ENCODE measurements at regions not wholly inside any gene's neighbourhood (a gene's known extent, or its start where the extent isn't known, plus 50 kb on each side); places are given as distances from the start of the nearest gene placed in this dataset.

DNA sequence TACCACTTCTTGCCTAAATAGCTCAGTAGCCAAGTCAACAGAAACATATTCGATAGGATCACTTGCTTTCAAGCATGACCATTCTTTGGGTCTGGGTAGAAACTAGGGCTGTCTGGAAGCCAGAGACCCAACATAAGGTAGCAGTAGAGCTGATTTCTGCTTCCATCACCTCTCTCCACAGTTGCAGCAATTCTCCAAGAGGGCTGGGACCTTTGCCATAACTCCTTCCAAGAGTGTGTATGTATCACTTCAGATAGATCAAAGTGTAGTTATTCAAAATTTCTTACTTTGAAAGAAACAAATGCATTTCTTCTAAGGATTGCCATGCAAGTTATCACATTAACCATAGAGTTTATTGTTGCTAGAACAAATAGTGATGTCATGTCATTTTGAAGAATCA lies 172.0 kb upstream of the GALNT5 start:
- H3K9me3 ChIP-seq (ENCODE audit: control insufficient read depth, low read length) = no peaks in the 10 kb centered on the region
- no peaks in the 10 kb centered on the region for H3K27me3 ChIP-seq (ENCODE audit: control insufficient read depth, insufficient read depth, low read length)
- no peaks in the 10 kb centered on the region for H3K4me1 ChIP-seq (ENCODE audit: control insufficient read depth, insufficient read depth, low read length)
- H3K9ac ChIP-seq (ENCODE audit: low read length) = no peak overlapping the region
- H3K36me3 ChIP-seq (ENCODE audit: control insufficient read depth, insufficient read depth, low read length) = no peaks in the 10 kb centered on the region
- H3K4me3 ChIP-seq (ENCODE audit: low read length) = no peak overlapping the region

DNA sequence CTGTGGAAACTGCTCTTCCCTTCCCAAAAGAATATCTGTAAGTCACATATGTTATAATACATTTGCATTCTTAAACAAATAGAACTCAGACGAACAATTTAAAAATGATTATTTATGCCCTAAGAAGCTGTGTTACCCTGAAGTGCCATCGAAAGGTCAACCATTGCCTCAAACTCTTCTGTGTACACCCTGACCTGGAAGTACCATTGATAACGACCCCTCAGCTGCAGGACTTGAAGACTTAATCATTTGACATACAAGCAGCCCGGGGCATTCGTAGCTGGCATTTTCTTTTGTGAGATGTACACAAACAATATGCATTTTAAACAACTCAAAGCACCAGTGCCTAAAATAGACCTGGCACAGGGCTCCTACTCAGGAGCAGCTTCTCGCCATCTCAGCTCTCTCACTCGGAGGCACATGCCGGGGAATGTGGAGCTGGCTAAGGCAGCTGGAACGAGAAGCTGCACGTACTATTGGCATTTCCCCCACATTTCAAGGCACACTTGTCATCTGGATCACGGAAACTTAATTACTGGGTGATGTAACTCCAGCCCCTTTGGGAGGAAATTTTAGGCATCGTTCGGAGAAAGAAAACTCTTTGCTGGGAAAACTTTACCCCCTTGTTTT lies 170.0 kb upstream of the GALNT5 start:
- Histone ChIP-seq H3K9me3 (ENCODE audit: control insufficient read depth, low read length) (no peaks in the 10 kb centered on the region), H3K4me1 (ENCODE audit: control insufficient read depth, insufficient read depth, low read length) (no peaks in the 10 kb centered on the region), H3K4me3 (ENCODE audit: low read length) (no peak overlapping the region), H3K9ac (ENCODE audit: low read length) (no peak overlapping the region), H3K36me3 (ENCODE audit: control insufficient read depth, insufficient read depth, low read length) (no peaks in the 10 kb centered on the region), H3K27me3 (ENCODE audit: control insufficient read depth, insufficient read depth, low read length) (no peaks in the 10 kb centered on the region)

GRCh38 chr2:157093666-157094065 lies 163.8 kb upstream of the GALNT5 start:
- H3K4me1 ChIP-seq (ENCODE audit: control insufficient read depth, insufficient read depth, low read length) = no peaks in the 10 kb centered on the region
- no peaks in the 10 kb centered on the region for H3K36me3 ChIP-seq (ENCODE audit: control insufficient read depth, insufficient read depth, low read length)
- no peak overlapping the region for H3K9ac ChIP-seq (ENCODE audit: low read length)
- no peak overlapping the region for H3K4me3 ChIP-seq (ENCODE audit: low read length)
- no peaks in the 10 kb centered on the region for H3K9me3 ChIP-seq (ENCODE audit: control insufficient read depth, low read length)
- H3K27me3 ChIP-seq (ENCODE audit: control insufficient read depth, insufficient read depth, low read length) = no peaks in the 10 kb centered on the region

DNA sequence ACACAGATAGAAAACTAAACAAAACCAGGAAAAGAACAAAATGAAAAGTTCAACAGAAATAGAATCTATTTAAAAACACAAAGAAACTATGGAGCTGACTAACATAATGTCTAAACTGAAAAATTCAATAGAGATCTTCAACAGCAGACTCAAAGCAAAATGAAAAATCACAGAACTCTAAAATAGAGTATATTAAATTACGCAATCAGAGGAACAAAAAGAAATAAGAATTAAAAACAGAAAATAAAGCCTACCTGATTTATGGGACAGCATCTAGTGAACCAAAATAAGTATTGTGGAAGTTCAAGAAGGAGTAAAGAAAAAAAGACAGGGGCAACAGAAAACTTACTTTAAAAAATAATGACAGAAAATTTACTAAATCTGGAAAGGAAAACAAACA lies 152.1 kb upstream of the GALNT5 start:
- Histone ChIP-seq H3K9ac (ENCODE audit: low read length) (no peak overlapping the region), H3K4me3 (ENCODE audit: low read length) (no peak overlapping the region), H3K27me3 (ENCODE audit: control insufficient read depth, insufficient read depth, low read length) (no peaks in the 10 kb centered on the region), H3K36me3 (ENCODE audit: control insufficient read depth, insufficient read depth, low read length) (no peaks in the 10 kb centered on the region), H3K4me1 (ENCODE audit: control insufficient read depth, insufficient read depth, low read length) (no peaks in the 10 kb centered on the region), H3K9me3 (ENCODE audit: control insufficient read depth, low read length) (no peaks in the 10 kb centered on the region)

DNA sequence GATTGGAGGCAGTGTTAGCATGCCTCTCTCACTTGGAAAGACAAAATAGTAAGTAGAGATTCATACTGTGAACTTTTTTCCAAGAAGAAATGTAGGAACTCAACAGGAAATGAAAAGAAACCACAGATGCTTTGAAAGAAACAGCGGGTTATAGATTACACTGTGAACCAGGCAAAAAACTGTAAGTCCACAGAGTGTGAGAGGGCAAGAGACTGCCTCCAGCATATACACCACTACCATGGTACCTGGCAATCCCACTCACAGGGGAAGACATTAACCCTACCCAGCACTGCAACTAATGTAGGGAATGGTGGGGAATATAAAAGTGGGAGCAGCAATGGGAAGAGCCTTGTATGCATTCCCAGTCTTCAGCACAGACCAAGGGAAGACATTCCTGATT lies 150.6 kb upstream of the GALNT5 start:
- H3K4me1 ChIP-seq (ENCODE audit: control insufficient read depth, insufficient read depth, low read length) = no peaks in the 10 kb centered on the region
- H3K27me3 ChIP-seq (ENCODE audit: control insufficient read depth, insufficient read depth, low read length) = no peaks in the 10 kb centered on the region
- no peak overlapping the region for H3K4me3 ChIP-seq (ENCODE audit: low read length)
- no peaks in the 10 kb centered on the region for H3K36me3 ChIP-seq (ENCODE audit: control insufficient read depth, insufficient read depth, low read length)
- H3K9me3 ChIP-seq (ENCODE audit: control insufficient read depth, low read length) = no peaks in the 10 kb centered on the region
- H3K9ac ChIP-seq (ENCODE audit: low read length) = no peak overlapping the region

DNA sequence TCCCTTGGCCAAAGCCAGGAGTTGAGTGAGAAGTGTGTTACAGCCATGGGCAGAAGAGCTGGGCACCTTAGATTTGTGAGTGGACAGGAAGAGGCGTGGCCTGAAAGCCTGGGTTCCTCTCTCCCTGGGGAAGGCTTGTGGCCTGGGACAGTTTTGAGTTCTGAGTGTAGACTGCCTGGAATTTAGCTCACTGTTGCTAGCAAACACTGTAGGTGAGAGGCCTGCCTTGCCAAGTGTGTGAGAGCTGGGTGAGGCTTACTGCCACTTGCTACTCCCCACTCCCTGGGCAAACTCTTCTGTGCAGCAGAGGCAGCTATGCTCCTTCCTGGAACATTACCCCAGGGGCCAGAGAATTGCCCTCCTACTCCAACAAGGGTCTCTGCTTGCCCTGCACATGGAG lies 150.0 kb upstream of the GALNT5 start:
- Histone ChIP-seq H3K9ac (ENCODE audit: low read length) (no peak overlapping the region), H3K9me3 (ENCODE audit: control insufficient read depth, low read length) (no peaks in the 10 kb centered on the region), H3K4me3 (ENCODE audit: low read length) (no peak overlapping the region), H3K4me1 (ENCODE audit: control insufficient read depth, insufficient read depth, low read length) (no peaks in the 10 kb centered on the region), H3K36me3 (ENCODE audit: control insufficient read depth, insufficient read depth, low read length) (no peaks in the 10 kb centered on the region), H3K27me3 (ENCODE audit: control insufficient read depth, insufficient read depth, low read length) (no peaks in the 10 kb centered on the region)

GRCh38 chr2:157107877-157108276 lies 149.6 kb upstream of the GALNT5 start:
- no peaks in the 10 kb centered on the region for H3K36me3 ChIP-seq (ENCODE audit: control insufficient read depth, insufficient read depth, low read length)
- H3K27me3 ChIP-seq (ENCODE audit: control insufficient read depth, insufficient read depth, low read length) = no peaks in the 10 kb centered on the region
- no peaks in the 10 kb centered on the region for H3K4me1 ChIP-seq (ENCODE audit: control insufficient read depth, insufficient read depth, low read length)
- no peaks in the 10 kb centered on the region for H3K9me3 ChIP-seq (ENCODE audit: control insufficient read depth, low read length)
- no peak overlapping the region for H3K4me3 ChIP-seq (ENCODE audit: low read length)
- no peak overlapping the region for H3K9ac ChIP-seq (ENCODE audit: low read length)

DNA sequence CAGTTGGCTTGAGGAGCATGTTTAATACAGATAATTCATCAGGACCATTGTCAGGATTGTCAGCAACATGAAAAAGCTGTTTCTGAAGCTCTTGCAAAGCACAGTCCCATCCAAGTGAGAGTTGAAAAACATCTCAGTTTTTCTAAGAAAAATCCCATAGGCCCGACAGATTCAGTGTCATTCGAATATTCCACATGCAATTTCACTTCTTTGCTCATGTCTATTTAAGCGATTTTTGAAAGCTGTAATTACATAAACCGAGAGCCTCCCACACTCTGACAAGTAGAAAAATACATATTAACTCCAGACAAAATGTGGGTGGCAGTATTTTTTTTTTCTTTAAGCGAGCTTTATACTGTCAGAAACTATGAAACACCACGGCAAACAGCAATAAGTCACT lies 134.7 kb upstream of the GALNT5 start:
- H3K36me3 ChIP-seq (ENCODE audit: control insufficient read depth, insufficient read depth, low read length) = no peaks in the 10 kb centered on the region
- no peaks in the 10 kb centered on the region for H3K9me3 ChIP-seq (ENCODE audit: control insufficient read depth, low read length)
- H3K27me3 ChIP-seq (ENCODE audit: control insufficient read depth, insufficient read depth, low read length) = no peaks in the 10 kb centered on the region
- H3K4me1 ChIP-seq (ENCODE audit: control insufficient read depth, insufficient read depth, low read length) = no peaks in the 10 kb centered on the region
- no peak overlapping the region for H3K9ac ChIP-seq (ENCODE audit: low read length)
- no peak overlapping the region for H3K4me3 ChIP-seq (ENCODE audit: low read length)

DNA sequence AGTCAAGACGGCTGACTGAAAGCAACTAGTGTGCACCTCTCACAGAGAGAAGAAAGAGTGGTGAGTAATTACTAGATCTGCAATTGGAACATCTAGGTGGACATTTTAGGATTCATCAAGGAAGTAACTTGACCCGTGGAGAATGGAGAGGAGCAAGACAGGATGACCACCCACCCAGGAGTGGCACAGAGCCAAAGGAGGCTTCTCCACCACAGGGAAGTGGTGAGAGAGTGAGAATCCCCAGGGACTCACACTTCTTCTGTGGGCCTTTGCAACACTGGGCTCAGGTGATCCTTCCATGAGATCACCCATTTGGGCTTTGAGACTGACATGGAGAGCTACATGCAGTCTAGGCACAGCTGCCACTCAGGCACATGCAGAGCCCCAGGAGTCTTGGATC lies 132.8 kb upstream of the GALNT5 start:
- Histone ChIP-seq H3K4me3 (ENCODE audit: low read length) (no peak overlapping the region), H3K36me3 (ENCODE audit: control insufficient read depth, insufficient read depth, low read length) (no peaks in the 10 kb centered on the region), H3K27me3 (ENCODE audit: control insufficient read depth, insufficient read depth, low read length) (no peaks in the 10 kb centered on the region), H3K4me1 (ENCODE audit: control insufficient read depth, insufficient read depth, low read length) (no peaks in the 10 kb centered on the region), H3K9ac (ENCODE audit: low read length) (no peak overlapping the region), H3K9me3 (ENCODE audit: control insufficient read depth, low read length) (no peaks in the 10 kb centered on the region)

GRCh38 chr2:157125685-157126084 lies 131.8 kb upstream of the GALNT5 start:
- no peaks in the 10 kb centered on the region for H3K4me1 ChIP-seq (ENCODE audit: control insufficient read depth, insufficient read depth, low read length)
- H3K36me3 ChIP-seq (ENCODE audit: control insufficient read depth, insufficient read depth, low read length) = no peaks in the 10 kb centered on the region
- H3K4me3 ChIP-seq (ENCODE audit: low read length) = no peak overlapping the region
- H3K27me3 ChIP-seq (ENCODE audit: control insufficient read depth, insufficient read depth, low read length) = no peaks in the 10 kb centered on the region
- no peaks in the 10 kb centered on the region for H3K9me3 ChIP-seq (ENCODE audit: control insufficient read depth, low read length)
- H3K9ac ChIP-seq (ENCODE audit: low read length) = no peak overlapping the region

DNA sequence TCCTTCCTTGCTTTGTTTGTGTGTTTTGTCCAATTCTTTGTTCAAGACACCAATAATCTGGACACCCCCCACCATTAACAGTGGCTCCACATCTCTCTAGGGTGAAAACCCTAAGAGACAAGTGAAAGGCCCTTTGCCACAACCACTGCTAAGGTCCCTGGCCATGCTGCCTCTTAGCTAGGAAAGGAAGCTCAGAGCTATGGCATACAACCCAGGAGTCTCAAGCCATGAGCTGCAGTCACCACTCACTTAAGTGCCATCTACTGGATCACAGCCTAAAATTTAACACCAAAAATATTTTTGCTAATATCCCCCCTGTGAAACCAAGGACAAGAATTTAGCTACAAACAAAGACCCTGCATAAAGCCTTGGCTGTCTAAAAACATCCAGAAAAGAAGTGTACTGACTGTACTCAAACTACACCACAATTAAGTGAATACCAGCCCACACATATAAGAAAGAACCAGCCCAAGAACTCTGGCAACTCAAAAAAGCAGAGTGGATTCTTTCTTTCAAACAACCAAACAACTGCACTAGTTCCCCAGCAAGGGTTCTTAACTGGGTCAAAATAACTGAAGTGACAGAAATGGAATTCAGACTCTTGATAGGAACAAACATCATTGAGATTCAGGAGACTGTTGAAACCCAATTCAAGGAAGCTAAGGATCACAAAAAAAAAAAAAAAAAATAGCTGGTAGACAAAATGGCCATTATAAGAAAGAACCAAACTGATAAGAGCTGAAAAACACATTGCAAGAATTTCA lies 130.1 kb upstream of the GALNT5 start:
- Histone ChIP-seq H3K27me3 (ENCODE audit: control insufficient read depth, insufficient read depth, low read length) (no peaks in the 10 kb centered on the region), H3K9me3 (ENCODE audit: control insufficient read depth, low read length) (no peaks in the 10 kb centered on the region), H3K4me1 (ENCODE audit: control insufficient read depth, insufficient read depth, low read length) (no peaks in the 10 kb centered on the region), H3K9ac (ENCODE audit: low read length) (no peak overlapping the region), H3K36me3 (ENCODE audit: control insufficient read depth, insufficient read depth, low read length) (no peaks in the 10 kb centered on the region), H3K4me3 (ENCODE audit: low read length) (no peak overlapping the region)

- no peak overlapping the region for H3K9ac ChIP-seq (ENCODE audit: low read length)
- no peak overlapping the region for H3K4me3 ChIP-seq (ENCODE audit: low read length)
- H3K9me3 ChIP-seq (ENCODE audit: control insufficient read depth, low read length) = no peaks in the 10 kb centered on the region
- no peaks in the 10 kb centered on the region for H3K36me3 ChIP-seq (ENCODE audit: control insufficient read depth, insufficient read depth, low read length)
- H3K4me1 ChIP-seq (ENCODE audit: control insufficient read depth, insufficient read depth, low read length) = no peaks in the 10 kb centered on the region
- H3K27me3 ChIP-seq (ENCODE audit: control insufficient read depth, insufficient read depth, low read length) = no peaks in the 10 kb centered on the region
Measured at GRCh38 chr2:157143901-157144300, 113.6 kb upstream of the GALNT5 start.
